ENCODE measurements at regions not wholly inside any gene's neighbourhood (a gene's known extent, or its start where the extent isn't known, plus 50 kb on each side); places are given as distances from the start of the nearest gene placed in this dataset.

DNA sequence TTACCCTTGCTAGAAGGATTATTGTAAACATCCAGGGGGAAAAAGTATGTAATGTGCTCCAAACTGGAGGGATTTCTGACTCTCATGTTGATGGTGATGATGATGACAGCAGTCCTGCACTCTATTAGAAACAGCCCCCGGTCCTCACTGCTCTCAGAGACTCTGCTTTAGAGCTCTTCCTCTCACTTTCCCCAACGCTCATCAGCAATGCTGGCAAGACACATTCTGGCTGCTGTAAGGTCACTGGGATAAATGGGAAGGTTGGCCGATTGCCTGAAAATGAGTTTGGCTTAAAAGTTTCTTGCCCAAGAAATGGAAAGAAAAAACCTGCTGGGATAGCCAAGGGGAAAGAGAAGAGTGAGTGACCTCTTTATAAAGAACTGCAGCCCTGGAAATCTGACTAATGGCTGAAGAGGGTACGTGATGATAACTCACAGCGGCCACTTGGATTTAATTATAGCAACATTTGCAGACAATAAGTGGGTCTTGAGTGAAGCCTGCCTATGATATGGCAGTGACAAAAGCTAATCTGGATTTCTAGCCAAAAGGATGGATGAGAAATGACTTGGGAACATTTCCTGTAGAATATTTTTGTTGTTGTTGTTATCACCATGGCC lies 235.8 kb downstream of the TMEM38B start:
- intact Hi-C loops (cut with micrococcal nuclease), result no loop called here
- BruUV-seq (replicated peaks), result no TSS peak

GRCh38 chr9:105932276-105932675 lies 237.9 kb downstream of the TMEM38B start:
- TF ChIP-seq EZH2phosphoT487 (IDR thresholded peaks at IDR 0.05; ENCODE audit: borderline replicate concordance, low read length), result no peak
- TF ChIP-seq CTCF (conservative IDR thresholded peaks at IDR 0.05; ENCODE audit: low read depth, low read length), result no peak
- no peak for TF ChIP-seq EZH2 (IDR thresholded peaks at IDR 0.05; ENCODE audit: low read length, unreplicated experiment)
- Histone ChIP-seq H3K4me2 (ENCODE audit: low read length) (no peak overlapping the region), H3K9ac (ENCODE audit: low read length) (no peak overlapping the region), H3K9me2 (replicated peaks; ENCODE audit: low read length) (no peaks in the 10 kb centered on the region), H2AFZ (ENCODE audit: low read length) (no peak overlapping the region), H3K9me3 (ENCODE audit: low read length) (no peaks in the 10 kb centered on the region), H3K4me3 (ENCODE audit: low read length) (no peak overlapping the region), H3K27me3 (ENCODE audit: low read length) (no peaks in the 10 kb centered on the region), H3K27ac (ENCODE audit: low read length) (no peak overlapping the region), H3K36me3 (ENCODE audit: low read depth, low read length) (no peaks in the 10 kb centered on the region), H3F3A (ENCODE audit: low read length, unreplicated experiment) (no peaks in the 10 kb centered on the region), H4K20me1 (ENCODE audit: low read length) (no peaks in the 10 kb centered on the region), H3K4me1 (ENCODE audit: insufficient read depth, low read length) (no peaks in the 10 kb centered on the region), H3K79me2 (ENCODE audit: low read length) (no peaks in the 10 kb centered on the region)
- no peak for DNase-seq
- ChIA-PET POLR2A (ENCODE audit: unreplicated experiment) (no interaction called here), CTCF (no interaction called here)
- intact Hi-C loops (cut with micrococcal nuclease), result no loop called here
- ATAC-seq, result no peak
- BruUV-seq (replicated peaks), result no TSS peak

More for the DNA sequence above, 235.8 kb downstream of the TMEM38B start:
- Histone ChIP-seq H3K27me3 (ENCODE audit: low read length) (no peaks in the 10 kb centered on the region), H3K9me2 (replicated peaks; ENCODE audit: low read length) (no peaks in the 10 kb centered on the region), H2AFZ (ENCODE audit: low read length) (no peak overlapping the region), H3K27ac (ENCODE audit: low read length) (no peak overlapping the region), H3K36me3 (ENCODE audit: low read depth, low read length) (no peaks in the 10 kb centered on the region), H3K79me2 (ENCODE audit: low read length) (no peaks in the 10 kb centered on the region), H4K20me1 (ENCODE audit: low read length) (no peaks in the 10 kb centered on the region), H3K9ac (ENCODE audit: low read length) (no peak overlapping the region), H3K4me1 (ENCODE audit: insufficient read depth, low read length) (no peaks in the 10 kb centered on the region), H3K4me2 (ENCODE audit: low read length) (no peak overlapping the region), H3K9me3 (ENCODE audit: low read length) (no peaks in the 10 kb centered on the region), H3K4me3 (ENCODE audit: low read length) (no peak overlapping the region), H3F3A (ENCODE audit: low read length, unreplicated experiment) (no peaks in the 10 kb centered on the region)
- CTCF ChIA-PET, result no interaction called here
- no peak for DNase-seq
- ATAC-seq, result no peak
- POLR2A ChIA-PET (ENCODE audit: unreplicated experiment), result no interaction called here
- TF ChIP-seq EZH2 (IDR thresholded peaks at IDR 0.05; ENCODE audit: low read length, unreplicated experiment), result no peak
- no peak for TF ChIP-seq CTCF (conservative IDR thresholded peaks at IDR 0.05; ENCODE audit: low read depth, low read length)
- TF ChIP-seq EZH2phosphoT487 (IDR thresholded peaks at IDR 0.05; ENCODE audit: borderline replicate concordance, low read length), result no peak

- intact Hi-C loops (cut with micrococcal nuclease), result no loop called here
- TF ChIP-seq CTCF (conservative IDR thresholded peaks at IDR 0.05; ENCODE audit: low read depth, low read length) (no peak), EZH2phosphoT487 (IDR thresholded peaks at IDR 0.05; ENCODE audit: borderline replicate concordance, low read length) (no peak), EZH2 (IDR thresholded peaks at IDR 0.05; ENCODE audit: low read length, unreplicated experiment) (no peak)
- BruUV-seq (replicated peaks), result no TSS peak
These were observed 256.1 kb downstream of the TMEM38B start for GRCh38 chr9:105950448-105950847.

More at GRCh38 chr9:105950448-105950847, 256.1 kb downstream of the TMEM38B start:
- Histone ChIP-seq H3K79me2 (ENCODE audit: low read length) (no peaks in the 10 kb centered on the region), H4K20me1 (ENCODE audit: low read length) (no peaks in the 10 kb centered on the region), H3K27me3 (ENCODE audit: low read length) (no peaks in the 10 kb centered on the region), H3K9me2 (replicated peaks; ENCODE audit: low read length) (no peaks in the 10 kb centered on the region), H2AFZ (ENCODE audit: low read length) (no peak overlapping the region), H3K4me2 (ENCODE audit: low read length) (no peak overlapping the region), H3K9me3 (ENCODE audit: low read length) (no peaks in the 10 kb centered on the region), H3K36me3 (ENCODE audit: low read depth, low read length) (no peaks in the 10 kb centered on the region), H3K27ac (ENCODE audit: low read length) (no peak overlapping the region), H3K4me1 (ENCODE audit: insufficient read depth, low read length) (no peaks in the 10 kb centered on the region), H3F3A (ENCODE audit: low read length, unreplicated experiment) (no peaks in the 10 kb centered on the region), H3K4me3 (ENCODE audit: low read length) (no peak overlapping the region), H3K9ac (ENCODE audit: low read length) (no peak overlapping the region)
- ChIA-PET CTCF (no interaction called here), POLR2A (ENCODE audit: unreplicated experiment) (no interaction called here)
- DNase-seq (no peak), ATAC-seq (no peak)
